Right lobe of liver (tissue), 4 donors: ENCODE measurements at regions not wholly inside any gene's neighbourhood (a gene's known extent, or its start where the extent isn't known, plus 50 kb on each side); places are given as distances from the start of the nearest gene placed in this dataset.

Experiments used
- POLR2A ChIP-seq: fragments of 450-650 bp; IDR thresholded peaks from one replicate; pipeline ENCODE4 v1.6.1; 2017; ENCODE audit warnings: antibody characterized with exemption, mild to moderate bottlenecking
- TF ChIP-seq, protein P1 (sequence below), 4 donors: fragments of 200-600 bp in 3 of 4; fragments of 450-650 bp in 1 of 4; IDR thresholded peaks; one replicate each; pipeline versions ENCODE4 v1.5.1 to v1.8.0; 2016 to 2022; ENCODE audit warnings: antibody characterized with exemption in 4 of 4, mild to moderate bottlenecking in 2 of 4
- donor health status: DM: no; HTN: no; CAD: no.
- donor health status: DM: no; HTN: no; CAD: no.
- donor health status: DM: no; HTN: yes; CAD: no.

GRCh38 chr1:84754386-84754703 lies 64.1 kb upstream of the SSX2IP start:
- TF ChIP-seq, protein P1, sequence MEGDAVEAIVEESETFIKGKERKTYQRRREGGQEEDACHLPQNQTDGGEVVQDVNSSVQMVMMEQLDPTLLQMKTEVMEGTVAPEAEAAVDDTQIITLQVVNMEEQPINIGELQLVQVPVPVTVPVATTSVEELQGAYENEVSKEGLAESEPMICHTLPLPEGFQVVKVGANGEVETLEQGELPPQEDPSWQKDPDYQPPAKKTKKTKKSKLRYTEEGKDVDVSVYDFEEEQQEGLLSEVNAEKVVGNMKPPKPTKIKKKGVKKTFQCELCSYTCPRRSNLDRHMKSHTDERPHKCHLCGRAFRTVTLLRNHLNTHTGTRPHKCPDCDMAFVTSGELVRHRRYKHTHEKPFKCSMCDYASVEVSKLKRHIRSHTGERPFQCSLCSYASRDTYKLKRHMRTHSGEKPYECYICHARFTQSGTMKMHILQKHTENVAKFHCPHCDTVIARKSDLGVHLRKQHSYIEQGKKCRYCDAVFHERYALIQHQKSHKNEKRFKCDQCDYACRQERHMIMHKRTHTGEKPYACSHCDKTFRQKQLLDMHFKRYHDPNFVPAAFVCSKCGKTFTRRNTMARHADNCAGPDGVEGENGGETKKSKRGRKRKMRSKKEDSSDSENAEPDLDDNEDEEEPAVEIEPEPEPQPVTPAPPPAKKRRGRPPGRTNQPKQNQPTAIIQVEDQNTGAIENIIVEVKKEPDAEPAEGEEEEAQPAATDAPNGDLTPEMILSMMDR (IDR thresholded peaks at IDR 0.05): no peak
- no peak for TF ChIP-seq POLR2A
